GM12878 (cell line): ENCODE measurements at regions not wholly inside any gene's neighbourhood (a gene's known extent, or its start where the extent isn't known, plus 50 kb on each side); places are given as distances from the start of the nearest gene placed in this dataset.

ENCODE experiments used
- ATAC-seq: fragments of 200-7000 bp; cut with Tn5 transposase; 3 replicates; pipeline ENCODE4 v1.9.1; 2020; ENCODE audit warnings: mild to moderate bottlenecking, moderate library complexity
- BruUV-seq: library from RNA; stranded (reverse); fragments of 400-500 nt; replicated peaks from 2 replicates; lab custom pipeline; 2021; lab: Mats Ljungman, UMichigan
- CTCF ChIA-PET: fragments of 300-600 bp; sonication (Branson Sonifier 250); formaldehyde crosslinking; extraction: SDS; loops from one replicate; lab custom pipeline; 2021; ENCODE audit warnings: inconsistent platforms; lab: Yijun Ruan, JAX
- POLR2A ChIA-PET: fragments of 350-600 bp; formaldehyde crosslinking; extraction: SDS; loops from one replicate; lab custom pipeline; 2021; ENCODE audit warnings: inconsistent platforms; lab: Charles Lee
- RAD21 ChIA-PET: fragments of 300-600 bp; sonication (Branson Sonifier 250); formaldehyde crosslinking; loops from one replicate; lab custom pipeline; 2023; ENCODE audit warnings: antibody characterized with exemption; ENCODE audit not compliant: unreplicated experiment; lab: Charles Lee
- SMC1A ChIA-PET: fragments of 300-600 bp; sonication (Branson Sonifier 250); formaldehyde crosslinking; loops from one replicate; lab custom pipeline; 2023; ENCODE audit not compliant: unreplicated experiment, uncharacterized antibody; lab: Charles Lee
- DNase-seq: peaks from one replicate; pipeline ENCODE4 v3.0.0-alpha.2; 2011; ENCODE audit warnings: low read depth, low spot score
- FAIRE-seq: peaks from 3 replicates; lab custom pipeline; 2011; peaks lifted over from hg19 to GRCh38; lab: Jason Lieb, UNC
- H2AFZ ChIP-seq: 2 replicates; pipeline ENCODE4 v1.6.0; 2011; ENCODE audit warnings: low read depth, low read length, control low read depth; ENCODE audit not compliant: control insufficient read depth
- H3K27ac ChIP-seq: 2 replicates; pipeline ENCODE4 v1.5.1; 2011; ENCODE audit warnings: control low read depth; ENCODE audit not compliant: control insufficient read depth, insufficient read depth
- H3K27me3 ChIP-seq, 2 experiments: replicated peaks in 1 of 2; 2 replicates each; pipeline versions ENCODE4 v1.6.0 to v1.6.1; 2011; ENCODE audit warnings: low read length in 1 of 2; ENCODE audit not compliant: control insufficient read depth in 2 of 2, insufficient read depth in 2 of 2
- H3K36me3 ChIP-seq, 2 experiments: 2 replicates each; pipeline ENCODE4 v1.5.1; 2011; ENCODE audit warnings: low read length in 1 of 2; ENCODE audit not compliant: control insufficient read depth in 2 of 2, insufficient read depth in 2 of 2
- H3K4me1 ChIP-seq: 2 replicates; pipeline ENCODE4 v1.6.1; 2011; ENCODE audit warnings: mild to moderate bottlenecking, low read length, moderate library complexity, mixed read lengths; ENCODE audit not compliant: control insufficient read depth, insufficient read depth
- H3K4me2 ChIP-seq: 2 replicates; pipeline ENCODE4 v1.6.0; 2011; ENCODE audit warnings: control low read depth; ENCODE audit not compliant: control insufficient read depth, insufficient read depth
- H3K4me3 ChIP-seq: fragments of 200-600 bp; sonication (generic); 2 replicates; pipeline ENCODE4 v1.5.1; 2016
- H3K79me2 ChIP-seq: 2 replicates; pipeline ENCODE4 v1.6.0; 2011; ENCODE audit warnings: low read length; ENCODE audit not compliant: control insufficient read depth, insufficient read depth
- H3K9ac ChIP-seq: 2 replicates; pipeline ENCODE4 v1.8.0; 2011; ENCODE audit warnings: low read length, control low read depth, mixed read lengths; ENCODE audit not compliant: control insufficient read depth, insufficient read depth
- H3K9me3 ChIP-seq: replicated peaks from 3 replicates; pipeline ENCODE4 v1.5.1; 2011; ENCODE audit warnings: mild to moderate bottlenecking, low read length; ENCODE audit not compliant: control insufficient read depth, insufficient read depth
- H4K20me1 ChIP-seq: 2 replicates; pipeline ENCODE4 v1.6.0; 2011; ENCODE audit not compliant: control insufficient read depth, insufficient read depth
- ATF7 ChIP-seq: fragments of 450-650 bp; IDR thresholded peaks from 2 replicates; pipeline ENCODE4 v1.6.1; 2016; ENCODE audit warnings: low read depth, mild to moderate bottlenecking
- DPF2 ChIP-seq: fragments of 450-650 bp; IDR thresholded peaks from 2 replicates; pipeline ENCODE4 v1.6.1; 2017; ENCODE audit warnings: mild to moderate bottlenecking
- IRF4 ChIP-seq: IDR thresholded peaks from 2 replicates; pipeline ENCODE4 v1.6.1; 2011; ENCODE audit warnings: low read depth, low read length
- LARP7 ChIP-seq: fragments of 450-650 bp; IDR thresholded peaks from 2 replicates; pipeline ENCODE4 v1.6.1; 2017; ENCODE audit warnings: mild to moderate bottlenecking
- RAD21 ChIP-seq: IDR thresholded peaks from 2 replicates; pipeline ENCODE4 v1.6.1; 2011; ENCODE audit warnings: mild to moderate bottlenecking, low read depth, low read length, moderate library complexity; ENCODE audit not compliant: insufficient read depth
- TBL1XR1 ChIP-seq: IDR thresholded peaks from 2 replicates; pipeline ENCODE4 v1.6.1; 2012; ENCODE audit warnings: low read depth, low read length, improper control_type of control experiment
- ZBTB33 ChIP-seq: fragments of 450-650 bp; IDR thresholded peaks from 2 replicates; pipeline ENCODE4 v1.6.1; 2017; ENCODE audit warnings: mild to moderate bottlenecking
- ZBTB4 ChIP-seq: fragments of 450-650 bp; formaldehyde crosslinking; IDR thresholded peaks from 2 replicates; pipeline ENCODE4 v1.4.0; 2022; ENCODE audit warnings: mild to moderate bottlenecking, moderate library complexity
- whole genome bisulfite sequencing: methylation state at CpG from one replicate; pipeline ENCODE4 v1.1.6; 2016; ENCODE audit warnings: low lambda C conversion rate; ENCODE audit not compliant: insufficient replicate concordance, insufficient coverage; ENCODE audit errors: missing lambda C conversion rate; 5-methylcytosine and 5-hydroxymethylcytosine counted together
- in situ Hi-C: fragments of 300-500 bp; cut with MboI; formaldehyde crosslinking; loops from 9 replicates; pipeline ENCODE4 v1.14.3; 2018; ENCODE audit warnings: mixed read lengths
- intact Hi-C: fragments of 100-400 bp; cut with micrococcal nuclease; formaldehyde crosslinking; loops from one replicate; pipeline ENCODE4 v1.14.2; 2022; ENCODE audit not compliant: unreplicated experiment

GRCh38 chr6:24004659-24005058 is 121.4 kb upstream of the NRSN1 start:
- RAD21 ChIA-PET: no interaction called here
- 0% methylated on average over 1 of the region's 1 CpG for WGBS
- Histone ChIP-seq H3K36me3 (no peaks in the 10 kb centered on the region), H4K20me1 (no peaks in the 10 kb centered on the region), H3K27ac (no peak overlapping the region), H3K79me2 (no peaks in the 10 kb centered on the region), H3K4me1 (no peaks in the 10 kb centered on the region), H3K27me3 (no peaks in the 10 kb centered on the region), H3K9ac (no peak overlapping the region), H3K4me3 (no peak overlapping the region), H2AFZ (no peak overlapping the region), H3K4me2 (no peak overlapping the region), H3K9me3 (no peaks in the 10 kb centered on the region)
- DNase-seq: no peak
- SMC1A ChIA-PET: no interaction called here
- CTCF ChIA-PET: no interaction called here
- POLR2A ChIA-PET: no interaction called here
- FAIRE-seq: no peak
- intact Hi-C loops (no loop called here), in situ Hi-C loops (no loop called here)
- TF ChIP-seq RAD21 (peak; percentile 15; the same call in 1 of the 2 replicates), ZBTB4 (CRISPR knock-in tag) (no peak)
- BruUV-seq: no TSS peak
- ATAC-seq: no peak

GRCh38 chr6:24006254-24006653 is 119.8 kb upstream of the NRSN1 start:
- in situ Hi-C loops: no loop called here
- ChIA-PET SMC1A (no interaction called here), CTCF (no interaction called here), POLR2A (no interaction called here), RAD21 (no interaction called here)
- Histone ChIP-seq H3K4me1 (no peaks in the 10 kb centered on the region), H4K20me1 (no peaks in the 10 kb centered on the region), H2AFZ (no peak overlapping the region), H3K9ac (no peak overlapping the region), H3K79me2 (no peaks in the 10 kb centered on the region), H3K4me2 (no peak overlapping the region), H3K4me3 (no peak overlapping the region), H3K27ac (no peak overlapping the region), H3K36me3 (no peaks in the 10 kb centered on the region), H3K27me3 (no peaks in the 10 kb centered on the region), H3K9me3 (no peaks in the 10 kb centered on the region)
- DNase-seq: no peak
- intact Hi-C loops: no loop called here
- no peak for TF ChIP-seq ZBTB33
- TF ChIP-seq TBL1XR1: no peak
- TF ChIP-seq ATF7: no peak
- no peak for TF ChIP-seq DPF2
- no peak for TF ChIP-seq LARP7
- no peak for TF ChIP-seq IRF4
- no TSS peak for BruUV-seq
- no peak for ATAC-seq
- FAIRE-seq: no peak
